Ammon's horn (tissue), 1 donor: ENCODE measurements at regions not wholly inside any gene's neighbourhood (a gene's known extent, or its start where the extent isn't known, plus 50 kb on each side); places are given as distances from the start of the nearest gene placed in this dataset.

Experiments used
- DNase-seq: peaks from one replicate; pipeline ENCODE4 v3.0.0-alpha.2; 2016; ENCODE audit warnings: low spot score

GRCh38 chr10:117718986-117719920 is 176.7 kb downstream of the EMX2 start:
- no peak for DNase-seq

- no peak for DNase-seq
Measured at GRCh38 chr10:117720931-117721835, 178.6 kb downstream of the EMX2 start.

GRCh38 chr10:117721873-117722272 is 179.3 kb downstream of the EMX2 start:
- no peak for DNase-seq

- DNase-seq = no peak
Measured at GRCh38 chr10:117723343-117723742, 180.8 kb downstream of the EMX2 start.

GRCh38 chr10:117725993-117726392 is 183.4 kb downstream of the EMX2 start:
- DNase-seq = no peak

- DNase-seq = no peak
Measured at GRCh38 chr10:117726596-117727295, 184.2 kb downstream of the EMX2 start.

- DNase-seq = no peak
Measured at GRCh38 chr10:117727421-117727820, 184.9 kb downstream of the EMX2 start.

- no peak for DNase-seq
Measured at GRCh38 chr10:117728087-117728486, 185.5 kb downstream of the EMX2 start.

- DNase-seq = no peak
Measured at GRCh38 chr10:117729156-117729555, 186.6 kb downstream of the EMX2 start.

GRCh38 chr10:117731121-117731791 is 188.7 kb downstream of the EMX2 start:
- DNase-seq = no peak

GRCh38 chr10:117734731-117735405 is 192.3 kb downstream of the EMX2 start:
- DNase-seq = no peak

- no peak for DNase-seq
Measured at GRCh38 chr10:117736655-117737054, 194.1 kb downstream of the EMX2 start.

- no peak for DNase-seq
Measured at GRCh38 chr10:117740088-117740487, 197.5 kb downstream of the EMX2 start.

GRCh38 chr10:117740691-117741222 is 198.2 kb downstream of the EMX2 start:
- no peak for DNase-seq

- no peak for DNase-seq
Measured at GRCh38 chr10:117741524-117741923, 199.0 kb downstream of the EMX2 start.

GRCh38 chr10:117743509-117743908 is 201.0 kb downstream of the EMX2 start:
- no peak for DNase-seq

GRCh38 chr10:117745301-117745700 is 202.8 kb downstream of the EMX2 start:
- DNase-seq = no peak

GRCh38 chr10:117746541-117747448 is 204.2 kb downstream of the EMX2 start:
- peak; percentile 57 for DNase-seq

- no peak for DNase-seq
Measured at GRCh38 chr10:117747636-117748035, 205.1 kb downstream of the EMX2 start.

GRCh38 chr10:117748058-117748457 is 205.5 kb downstream of the EMX2 start:
- no peak for DNase-seq
